ENCODE measurements at regions not wholly inside any gene's neighbourhood (a gene's known extent, or its start where the extent isn't known, plus 50 kb on each side); places are given as distances from the start of the nearest gene placed in this dataset.

GRCh38 chr13:107031716-107032115, 463.8 kb upstream of the ARGLU1 start:
- TF ChIP-seq CTCF (IDR thresholded peaks at IDR 0.05; ENCODE audit: low read depth, low read length) (no peak), MYC (IDR thresholded peaks at IDR 0.05; ENCODE audit: low read depth, low read length) (no peak), POLR2A (IDR thresholded peaks at IDR 0.05; ENCODE audit: extremely low read depth, insufficient read length) (no peak), MAX (IDR thresholded peaks at IDR 0.05; ENCODE audit: low read depth, low read length) (no peak)

Measured in NB4 (cell line).